Lower lobe of right lung (tissue), 2 donors: ENCODE measurements at regions not wholly inside any gene's neighbourhood (a gene's known extent, or its start where the extent isn't known, plus 50 kb on each side); places are given as distances from the start of the nearest gene placed in this dataset.
"Not testable (repeated sequence)": the region's sequence is repeated elsewhere in the genome, so short reads cannot be mapped to it uniquely, and the experiment has no call there.

Experiments used
- ATAC-seq, 2 donors: fragments of 200-7000 bp; cut with Tn5 transposase; one replicate each; pipeline ENCODE4 v1.9.1; 2020 to 2022; ENCODE audit warnings: mild to moderate bottlenecking in 2 of 2, moderate library complexity in 2 of 2
- DNase-seq: peaks from one replicate; pipeline ENCODE4 v3.0.0-alpha.2; 2020
- H3K27ac ChIP-seq: fragments of 200-600 bp; one replicate; pipeline ENCODE4 v1.8.0; 2022
- H3K27me3 ChIP-seq: fragments of 200-600 bp; one replicate; pipeline ENCODE4 v1.8.0; 2022; ENCODE audit warnings: low read depth
- H3K36me3 ChIP-seq: fragments of 200-600 bp; one replicate; pipeline ENCODE4 v1.8.0; 2022; ENCODE audit warnings: mild to moderate bottlenecking
- H3K4me1 ChIP-seq: fragments of 200-600 bp; one replicate; pipeline ENCODE4 v1.8.0; 2022
- H3K4me3 ChIP-seq: fragments of 200-600 bp; one replicate; pipeline ENCODE4 v1.8.0; 2022; ENCODE audit warnings: mild to moderate bottlenecking
- H3K9me3 ChIP-seq: fragments of 200-600 bp; one replicate; pipeline ENCODE4 v1.8.0; 2022
- intact Hi-C: fragments of 100-400 bp; cut with DNase I; formaldehyde crosslinking; loops from one replicate; pipeline ENCODE4 v1.11.0; 2022
- TF ChIP-seq, protein P1 (sequence below): fragments of 200-600 bp; IDR thresholded peaks from one replicate; pipeline ENCODE4 v1.8.0; 2022; ENCODE audit warnings: antibody characterized with exemption, mild to moderate bottlenecking
- donor health status: DM: no; HTN: yes; CAD: no; lungs with severe emphysema.

- DNase-seq (no peak), ATAC-seq (peak; percentile 59 to 63)
- H3K9me3 ChIP-seq: no peaks in the 10 kb centered on the region
- intact Hi-C loops: no loop called here
- no peaks in the 10 kb centered on the region for H3K4me1 ChIP-seq
- no peaks in the 10 kb centered on the region for H3K36me3 ChIP-seq
- H3K4me3 ChIP-seq: no peak overlapping the region
- H3K27me3 ChIP-seq: no peaks in the 10 kb centered on the region
- no peak overlapping the region for H3K27ac ChIP-seq
- TF ChIP-seq, protein P1, sequence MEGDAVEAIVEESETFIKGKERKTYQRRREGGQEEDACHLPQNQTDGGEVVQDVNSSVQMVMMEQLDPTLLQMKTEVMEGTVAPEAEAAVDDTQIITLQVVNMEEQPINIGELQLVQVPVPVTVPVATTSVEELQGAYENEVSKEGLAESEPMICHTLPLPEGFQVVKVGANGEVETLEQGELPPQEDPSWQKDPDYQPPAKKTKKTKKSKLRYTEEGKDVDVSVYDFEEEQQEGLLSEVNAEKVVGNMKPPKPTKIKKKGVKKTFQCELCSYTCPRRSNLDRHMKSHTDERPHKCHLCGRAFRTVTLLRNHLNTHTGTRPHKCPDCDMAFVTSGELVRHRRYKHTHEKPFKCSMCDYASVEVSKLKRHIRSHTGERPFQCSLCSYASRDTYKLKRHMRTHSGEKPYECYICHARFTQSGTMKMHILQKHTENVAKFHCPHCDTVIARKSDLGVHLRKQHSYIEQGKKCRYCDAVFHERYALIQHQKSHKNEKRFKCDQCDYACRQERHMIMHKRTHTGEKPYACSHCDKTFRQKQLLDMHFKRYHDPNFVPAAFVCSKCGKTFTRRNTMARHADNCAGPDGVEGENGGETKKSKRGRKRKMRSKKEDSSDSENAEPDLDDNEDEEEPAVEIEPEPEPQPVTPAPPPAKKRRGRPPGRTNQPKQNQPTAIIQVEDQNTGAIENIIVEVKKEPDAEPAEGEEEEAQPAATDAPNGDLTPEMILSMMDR: no peak
Observed at GRCh38 chr2:175599966-175600831, 401.9 kb downstream of the LNPK start.

DNA sequence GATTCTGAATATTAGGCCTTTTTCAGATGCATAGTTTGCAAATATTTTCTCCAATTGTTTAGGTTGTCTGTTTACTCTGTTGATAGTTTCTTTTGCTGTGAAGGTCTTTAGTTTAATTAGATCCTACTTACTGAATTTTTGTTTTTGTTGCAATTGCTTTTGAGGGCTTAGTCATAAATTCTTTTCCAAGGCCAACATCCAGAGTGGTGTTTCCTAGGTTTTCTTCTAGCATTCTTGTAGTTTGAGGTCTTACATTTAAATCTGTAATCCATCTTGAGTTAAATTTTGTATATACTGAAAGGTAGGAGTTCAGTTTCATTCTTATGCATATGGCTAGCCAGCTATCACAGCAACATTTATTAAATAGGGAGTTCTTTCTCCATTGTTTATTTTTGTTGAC is 404.8 kb downstream of the LNPK start:
- DNase-seq: no peak
- Histone ChIP-seq H3K9me3 (no peaks in the 10 kb centered on the region), H3K4me1 (no peaks in the 10 kb centered on the region), H3K36me3 (no peaks in the 10 kb centered on the region), H3K27ac (no peak overlapping the region), H3K4me3 (no peak overlapping the region), H3K27me3 (no peaks in the 10 kb centered on the region)
- intact Hi-C loops: no loop called here
- TF ChIP-seq, protein P1: no peak
- ATAC-seq: no peak

GRCh38 chr2:175595139-175595538 is 406.9 kb downstream of the LNPK start:
- no peak for DNase-seq
- TF ChIP-seq, protein P1: no peak
- H3K4me3 ChIP-seq: no peak overlapping the region
- no peaks in the 10 kb centered on the region for H3K27me3 ChIP-seq
- H3K9me3 ChIP-seq: no peaks in the 10 kb centered on the region
- H3K36me3 ChIP-seq: no peaks in the 10 kb centered on the region
- intact Hi-C loops: no loop called here
- no peak for ATAC-seq
- H3K4me1 ChIP-seq: no peaks in the 10 kb centered on the region
- no peak overlapping the region for H3K27ac ChIP-seq

DNA sequence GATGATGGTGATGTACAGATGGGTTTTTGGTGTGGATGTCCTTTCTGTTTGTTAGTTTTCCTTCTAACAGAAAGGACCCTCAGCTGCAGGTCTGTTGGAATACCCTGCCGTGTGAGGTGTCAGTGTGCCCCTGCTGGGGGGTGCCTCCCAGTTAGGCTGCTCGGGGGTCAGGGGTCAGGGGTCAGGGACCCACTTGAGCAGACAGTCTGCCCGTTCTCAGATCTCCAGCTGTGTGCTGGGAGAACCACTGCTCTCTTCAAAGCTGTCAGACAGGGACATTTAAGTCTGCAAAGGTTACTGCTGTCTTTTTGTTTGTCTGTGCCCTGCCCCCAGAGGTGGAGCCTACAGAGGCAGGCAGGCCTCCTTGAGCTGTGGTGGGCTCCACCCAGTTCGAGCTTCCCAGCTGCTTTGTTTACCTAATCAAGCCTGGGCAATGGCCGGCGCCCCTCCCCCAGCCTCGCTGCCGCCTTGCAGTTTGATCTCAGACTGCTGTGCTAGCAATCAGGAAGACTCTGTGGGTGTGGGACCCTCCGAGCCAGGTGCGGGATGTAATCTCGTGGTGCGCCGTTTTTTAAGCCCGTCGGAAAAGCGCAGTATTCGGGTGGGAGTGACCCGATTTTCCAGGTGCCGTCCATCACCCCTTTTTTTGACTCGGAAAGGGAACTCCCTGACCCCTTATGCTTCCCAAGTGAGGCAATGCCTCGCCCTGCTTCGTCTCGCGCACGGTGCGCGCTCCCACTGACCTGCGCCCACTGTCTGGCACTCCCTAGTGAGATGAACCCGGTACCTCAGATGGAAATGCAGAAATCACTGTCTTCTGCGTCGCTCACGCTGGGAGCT is 408.2 kb downstream of the LNPK start:
- H3K9me3 ChIP-seq, H3K27me3 ChIP-seq, DNase-seq, ATAC-seq, intact Hi-C loops, H3K27ac ChIP-seq, H3K4me1 ChIP-seq, H3K36me3 ChIP-seq, H3K4me3 ChIP-seq: not testable (repeated sequence)

- H3K36me3 ChIP-seq, DNase-seq, H3K4me3 ChIP-seq, H3K27me3 ChIP-seq, ATAC-seq, H3K27ac ChIP-seq, H3K4me1 ChIP-seq, H3K9me3 ChIP-seq, intact Hi-C loops: not testable (repeated sequence)
Observed at GRCh38 chr2:175588213-175588612, 406.7 kb upstream of the ATP5MC3 start.

DNA sequence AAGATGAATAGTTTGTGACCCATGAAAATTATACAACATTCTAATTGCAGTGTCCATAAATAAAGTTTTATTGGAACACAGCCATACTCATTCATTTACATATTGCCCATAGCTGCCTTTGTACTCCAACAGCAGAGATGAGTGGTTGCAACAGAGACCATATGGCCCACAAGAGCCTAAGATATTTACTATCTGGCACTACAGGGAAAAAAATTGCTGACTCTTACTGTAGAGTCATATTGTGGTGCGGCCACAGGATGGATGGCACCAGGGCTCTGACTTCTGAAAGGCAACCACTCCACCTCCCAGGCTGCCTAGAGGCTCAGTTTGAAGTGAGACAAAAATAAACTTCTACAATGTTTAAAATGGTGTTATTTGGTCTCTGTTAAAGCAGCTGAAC is 404.0 kb upstream of the ATP5MC3 start:
- no peaks in the 10 kb centered on the region for H3K36me3 ChIP-seq
- H3K4me3 ChIP-seq: no peak overlapping the region
- intact Hi-C loops: no loop called here
- no peaks in the 10 kb centered on the region for H3K9me3 ChIP-seq
- H3K4me1 ChIP-seq: no peaks in the 10 kb centered on the region
- TF ChIP-seq, protein P1: no peak
- no peaks in the 10 kb centered on the region for H3K27me3 ChIP-seq
- ATAC-seq: no peak
- H3K27ac ChIP-seq: no peak overlapping the region
- no peak for DNase-seq
